GM21619 (cell line): ENCODE measurements at regions not wholly inside any gene's neighbourhood (a gene's known extent, or its start where the extent isn't known, plus 50 kb on each side); places are given as distances from the start of the nearest gene placed in this dataset.

Source experiments
- ATAC-seq: cut with Tn5 transposase; IDR thresholded peaks from one replicate; pipeline ENCODE4 v1.9.1; 2021; ENCODE audit not compliant: unreplicated experiment

DNA sequence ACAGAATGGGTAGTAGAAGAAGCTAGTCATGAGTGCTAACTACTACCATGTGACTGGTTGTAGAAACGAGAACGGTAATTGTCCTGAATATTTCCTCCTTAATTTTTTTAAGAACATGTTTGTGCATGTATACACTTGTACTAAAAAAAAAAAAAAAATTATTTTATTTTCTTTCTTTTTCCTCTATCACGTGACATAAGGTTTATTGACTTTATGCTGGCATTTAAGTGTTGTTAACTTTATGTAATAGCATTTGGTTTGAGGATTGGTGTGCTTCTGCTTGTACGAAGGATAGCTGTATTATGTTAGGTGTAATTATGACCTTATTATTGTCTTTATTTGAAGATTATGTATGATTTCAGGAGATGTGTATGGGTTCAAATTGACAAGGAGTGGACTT lies 349.1 kb upstream of the PTPRD start:
- no peak for ATAC-seq

DNA sequence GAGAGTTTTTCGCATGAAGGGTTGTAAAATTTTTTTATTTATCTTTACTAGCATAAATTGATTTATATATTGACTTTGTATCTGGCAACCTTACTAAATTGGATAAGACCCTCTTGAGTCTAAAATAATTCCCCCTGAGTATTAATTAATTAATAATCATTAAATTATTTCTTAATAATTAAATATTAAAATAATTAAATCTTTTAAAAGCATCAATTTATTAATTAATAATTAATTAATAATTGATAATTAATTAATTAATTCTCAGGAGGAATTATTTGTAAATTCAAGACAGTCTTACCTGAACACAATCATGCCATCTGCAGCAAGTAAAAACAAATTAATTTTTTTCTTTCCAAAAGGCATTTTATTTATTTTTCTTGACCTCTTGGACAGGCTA lies 370.4 kb upstream of the PTPRD start:
- no peak for ATAC-seq

GRCh38 chr9:10999646-11000045 lies 386.8 kb upstream of the PTPRD start:
- no peak for ATAC-seq

- no peak for ATAC-seq
Observed at GRCh38 chr9:11001546-11001945, 388.7 kb upstream of the PTPRD start.

GRCh38 chr9:11002705-11003104 lies 389.9 kb upstream of the PTPRD start:
- no peak for ATAC-seq

GRCh38 chr9:11003836-11004235 lies 391.0 kb upstream of the PTPRD start:
- ATAC-seq, result no peak

DNA sequence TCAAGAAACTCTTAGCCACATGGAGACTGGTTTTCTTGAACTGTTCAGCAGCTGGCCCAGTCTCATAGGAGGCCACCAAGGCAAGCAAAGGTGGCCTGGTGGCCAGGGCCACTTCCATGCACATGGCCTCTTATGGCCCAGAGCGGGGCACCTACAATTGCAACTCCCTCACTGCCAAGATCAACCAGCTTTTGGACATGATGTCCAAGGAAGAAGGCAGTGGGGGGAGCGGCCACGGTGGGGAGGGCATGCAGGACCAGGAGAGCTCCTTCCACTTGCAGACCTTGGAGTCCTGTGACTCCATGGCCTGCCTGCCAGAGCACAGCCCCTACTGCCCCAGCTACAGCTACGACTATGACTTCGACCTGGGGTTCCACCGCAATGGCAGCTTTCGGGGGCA lies 398.9 kb upstream of the PTPRD start:
- ATAC-seq, result no peak

DNA sequence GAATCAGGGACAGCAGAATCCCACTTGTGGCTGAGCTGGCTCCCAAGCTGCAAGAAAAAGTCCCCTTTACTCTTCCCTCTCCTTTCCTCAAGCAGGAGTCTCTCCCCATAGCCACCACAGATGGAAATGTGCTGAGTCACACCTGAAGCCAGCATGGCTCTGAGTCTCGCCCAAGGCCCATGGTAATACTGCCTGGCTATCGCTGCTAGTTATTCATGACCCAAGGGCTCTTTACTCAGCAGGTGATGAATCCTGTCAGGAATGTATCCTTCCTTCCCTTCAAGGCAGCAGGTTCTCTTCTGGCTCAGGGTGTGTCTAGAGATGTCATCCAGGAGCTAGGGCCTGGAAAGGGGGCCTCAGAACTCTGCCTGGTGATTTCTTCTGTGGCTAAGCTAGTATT lies 403.3 kb upstream of the PTPRD start:
- no peak for ATAC-seq

- no peak for ATAC-seq
Observed at GRCh38 chr9:11023201-11023600, 410.4 kb upstream of the PTPRD start.

- no peak for ATAC-seq
Observed at GRCh38 chr9:11025775-11026174, 413.0 kb upstream of the PTPRD start.

GRCh38 chr9:11038366-11038765 lies 425.6 kb upstream of the PTPRD start:
- ATAC-seq, result no peak

DNA sequence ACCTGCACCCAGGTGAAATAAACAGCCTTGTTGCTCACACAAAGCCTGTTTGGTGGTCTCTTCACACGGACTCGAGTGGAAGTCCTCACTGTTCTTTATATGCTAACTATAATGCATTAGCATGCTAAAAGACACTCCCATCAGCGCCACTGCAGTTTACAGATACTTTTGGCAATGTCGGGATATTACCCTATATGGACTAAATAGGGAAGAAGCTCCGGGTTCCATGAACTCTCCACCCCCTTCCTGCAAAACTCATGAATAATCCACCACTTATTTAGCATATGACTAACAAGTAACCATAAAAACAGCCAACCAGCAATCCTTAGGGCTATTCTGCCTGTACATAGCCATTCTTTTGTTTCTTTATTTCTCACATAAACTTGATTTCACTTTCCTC lies 426.2 kb upstream of the PTPRD start:
- ATAC-seq, result no peak

DNA sequence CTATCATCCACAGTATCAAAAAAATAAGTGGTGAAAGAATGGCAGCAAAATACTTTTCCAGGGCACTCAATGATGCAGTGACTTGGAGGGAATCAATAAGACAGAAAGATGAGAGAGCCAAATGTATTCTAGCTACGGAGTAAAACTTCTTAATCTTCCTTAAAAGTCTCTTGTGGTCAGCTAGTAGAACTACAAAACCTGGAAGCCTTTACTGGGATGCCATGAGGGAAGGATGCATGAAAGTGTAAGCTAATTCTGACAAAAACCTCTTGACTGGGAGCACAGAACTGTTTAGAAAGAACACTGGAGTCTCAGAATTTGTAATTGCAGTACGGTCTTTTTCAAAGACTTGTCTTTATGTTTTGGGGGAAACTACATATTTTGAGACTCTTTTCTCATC lies 432.8 kb upstream of the PTPRD start:
- ATAC-seq, result no peak

DNA sequence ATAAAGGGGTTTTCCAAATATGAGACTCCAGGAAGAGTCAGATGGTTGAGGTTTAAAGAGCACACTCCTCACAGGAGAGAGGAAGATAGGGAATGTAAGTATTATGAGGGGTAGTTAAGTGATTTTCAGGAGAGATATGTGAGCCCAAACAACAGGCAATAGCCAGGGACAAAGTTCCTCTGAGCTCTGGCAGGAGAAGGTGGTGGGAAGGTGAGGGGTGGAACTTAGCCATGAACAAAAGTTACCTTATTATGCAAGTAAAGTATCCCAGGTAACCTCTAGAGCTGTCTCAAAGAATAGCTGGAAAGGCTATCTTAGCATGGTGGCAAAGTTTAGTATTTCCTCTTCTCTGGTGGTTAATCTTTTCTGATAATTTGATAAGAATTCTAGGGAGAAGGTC lies 450.5 kb upstream of the PTPRD start:
- no peak for ATAC-seq

DNA sequence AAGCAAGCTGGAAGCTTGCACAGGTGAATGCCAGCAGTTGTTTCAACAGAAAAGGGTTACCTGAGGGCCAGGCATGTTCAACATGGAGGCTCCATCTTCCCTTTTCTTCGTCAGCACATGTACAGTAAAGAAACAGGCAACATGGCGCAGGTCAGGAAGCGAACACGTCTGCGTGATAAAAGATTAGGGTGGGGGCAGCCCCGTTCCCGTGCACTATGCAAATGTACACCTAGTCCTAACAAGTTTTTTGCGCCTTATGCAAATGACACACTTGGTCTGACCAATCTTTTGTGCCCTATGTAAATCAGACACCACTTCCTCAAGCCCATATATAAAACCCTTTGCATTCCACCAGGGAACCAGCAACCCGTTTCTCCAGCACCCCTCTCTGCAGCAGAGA lies 452.1 kb upstream of the PTPRD start:
- ATAC-seq, result no peak

DNA sequence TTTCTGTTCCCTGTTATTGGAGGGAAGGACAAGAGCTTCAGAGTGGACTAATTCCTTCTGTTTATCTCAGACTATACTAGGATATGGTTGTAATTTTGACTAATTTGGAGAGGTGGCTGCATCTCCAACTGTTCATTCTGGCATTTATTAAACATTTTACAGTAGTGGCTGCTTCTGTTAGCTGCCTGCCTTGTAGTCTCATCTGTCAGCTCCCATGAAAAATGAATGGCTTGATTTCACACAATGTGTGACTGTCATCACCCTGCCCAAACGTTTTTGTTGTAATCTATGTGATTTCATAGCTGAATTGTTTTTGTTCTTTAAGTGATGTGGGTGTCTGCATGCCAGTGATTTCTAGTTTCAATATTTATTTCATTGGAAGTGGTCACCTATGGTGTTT lies 459.4 kb upstream of the PTPRD start:
- ATAC-seq, result no peak

GRCh38 chr9:11086561-11086960 lies 473.8 kb upstream of the PTPRD start:
- ATAC-seq, result no peak

GRCh38 chr9:11088821-11089374 lies 476.1 kb upstream of the PTPRD start:
- no peak for ATAC-seq

DNA sequence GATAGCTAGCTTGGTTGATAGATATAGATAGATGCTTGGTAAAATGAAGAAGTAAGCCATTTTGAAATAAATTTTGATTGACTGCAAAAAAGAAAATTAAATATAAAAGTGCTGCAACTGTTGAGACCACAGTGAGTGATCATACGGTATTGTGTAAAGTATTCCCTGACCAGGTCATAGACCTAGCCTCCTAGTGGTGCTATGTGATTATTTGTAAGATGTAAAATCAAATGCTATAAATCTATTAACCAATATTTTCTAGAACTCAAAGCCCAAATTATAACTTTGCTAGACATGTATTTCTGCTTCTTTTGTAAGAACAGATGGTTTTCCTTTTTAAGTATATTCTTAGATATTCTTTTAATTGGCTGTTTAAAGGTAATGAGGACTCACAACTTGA lies 480.2 kb upstream of the PTPRD start:
- ATAC-seq, result no peak

DNA sequence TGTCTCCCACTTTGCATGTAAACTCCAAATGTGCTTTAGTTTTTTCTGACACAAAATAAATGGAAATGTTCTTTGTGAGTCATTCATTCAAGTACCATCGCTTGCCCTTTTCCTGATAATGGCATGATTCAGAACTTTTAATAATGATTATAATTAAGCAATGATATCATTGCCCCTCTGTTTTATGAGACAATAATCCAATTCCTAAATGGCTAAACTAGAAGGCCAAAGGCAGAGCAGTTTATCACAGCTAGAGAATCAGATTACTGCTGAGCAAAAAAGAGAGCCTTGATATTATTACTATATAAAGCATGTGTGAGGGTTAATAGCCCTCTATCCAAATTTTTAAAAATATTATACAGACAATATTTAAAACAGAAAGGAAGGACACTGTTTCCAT lies 484.2 kb upstream of the PTPRD start:
- no peak for ATAC-seq

GRCh38 chr9:11103525-11103924 lies 490.7 kb upstream of the PTPRD start:
- ATAC-seq, result no peak

DNA sequence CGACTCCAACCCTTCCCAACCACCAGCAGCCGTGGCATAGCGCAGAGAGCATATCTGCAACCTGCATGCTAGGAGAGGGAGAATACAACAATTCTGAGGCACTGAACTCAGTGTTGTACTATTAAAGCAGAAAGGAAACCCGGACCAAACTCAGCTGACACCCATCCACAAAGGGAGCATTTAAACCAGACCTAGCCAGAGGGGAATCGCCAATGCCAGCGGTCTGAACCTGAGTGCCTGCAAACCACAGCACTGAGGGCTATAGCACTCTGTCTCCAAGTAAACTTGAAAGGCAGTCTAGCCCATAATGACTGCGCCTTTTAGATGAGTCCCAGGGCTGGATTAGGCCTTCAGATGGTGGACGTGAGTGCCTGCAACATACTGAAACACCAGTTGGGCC lies 494.4 kb upstream of the PTPRD start:
- ATAC-seq, result no peak

- ATAC-seq, result no peak
Observed at GRCh38 chr9:11128156-11128555, 515.4 kb upstream of the PTPRD start.

DNA sequence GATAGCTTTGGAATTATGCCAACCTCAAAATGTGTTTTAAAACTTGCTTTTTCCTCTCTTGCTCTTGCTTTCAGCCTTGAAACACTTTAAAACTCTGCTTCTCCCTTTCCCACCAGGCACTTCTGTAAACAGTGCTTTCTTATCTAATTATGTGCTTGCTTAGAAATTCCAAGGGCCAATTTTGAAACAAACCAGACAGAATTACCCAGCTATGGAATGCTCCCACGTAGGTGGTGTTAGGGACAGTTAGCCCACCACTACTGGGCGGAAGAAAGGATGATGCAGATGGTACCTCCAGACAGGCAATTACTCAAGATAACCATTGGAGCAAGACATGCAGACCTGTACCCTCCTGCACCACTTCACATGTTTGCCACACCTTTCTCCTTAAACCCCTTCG lies 523.0 kb upstream of the PTPRD start:
- no peak for ATAC-seq
